ENCODE measurements at regions not wholly inside any gene's neighbourhood (a gene's known extent, or its start where the extent isn't known, plus 50 kb on each side); places are given as distances from the start of the nearest gene placed in this dataset.

DNA sequence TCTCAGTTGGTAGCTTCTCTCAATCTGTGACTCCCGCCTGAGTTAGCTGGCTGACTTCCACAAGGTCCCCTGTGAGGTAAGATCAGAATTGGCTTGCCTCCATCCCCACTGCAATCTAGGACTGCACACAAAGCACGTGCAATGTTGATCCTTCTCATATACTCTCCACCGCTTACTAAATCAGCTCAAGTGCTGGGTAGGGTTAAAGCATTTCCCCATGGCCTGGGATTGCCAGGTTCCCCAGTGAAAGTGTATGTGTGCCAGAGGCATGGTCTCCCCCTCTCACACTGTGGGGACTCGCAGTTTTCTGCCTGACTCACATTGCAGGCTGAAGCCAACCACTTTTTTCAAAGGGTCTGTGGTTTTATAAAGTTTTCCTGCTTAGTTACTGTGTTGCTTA lies 886.9 kb downstream of the FAM133A start:
- Mint-ChIP-seq H3K27ac (no peak overlapping the region), H3K4me1 (ENCODE audit: low read depth) (no peaks in the 10 kb centered on the region), H3K4me3 (ENCODE audit: low read depth) (no peak overlapping the region), H3K9me3 (ENCODE audit: low read depth) (peaks cover 25% of the 10 kb centered on the region), H3K27me3 (no peaks in the 10 kb centered on the region), H3K36me3 (ENCODE audit: insufficient read depth) (no peaks in the 10 kb centered on the region)
- TF ChIP-seq, protein P1, sequence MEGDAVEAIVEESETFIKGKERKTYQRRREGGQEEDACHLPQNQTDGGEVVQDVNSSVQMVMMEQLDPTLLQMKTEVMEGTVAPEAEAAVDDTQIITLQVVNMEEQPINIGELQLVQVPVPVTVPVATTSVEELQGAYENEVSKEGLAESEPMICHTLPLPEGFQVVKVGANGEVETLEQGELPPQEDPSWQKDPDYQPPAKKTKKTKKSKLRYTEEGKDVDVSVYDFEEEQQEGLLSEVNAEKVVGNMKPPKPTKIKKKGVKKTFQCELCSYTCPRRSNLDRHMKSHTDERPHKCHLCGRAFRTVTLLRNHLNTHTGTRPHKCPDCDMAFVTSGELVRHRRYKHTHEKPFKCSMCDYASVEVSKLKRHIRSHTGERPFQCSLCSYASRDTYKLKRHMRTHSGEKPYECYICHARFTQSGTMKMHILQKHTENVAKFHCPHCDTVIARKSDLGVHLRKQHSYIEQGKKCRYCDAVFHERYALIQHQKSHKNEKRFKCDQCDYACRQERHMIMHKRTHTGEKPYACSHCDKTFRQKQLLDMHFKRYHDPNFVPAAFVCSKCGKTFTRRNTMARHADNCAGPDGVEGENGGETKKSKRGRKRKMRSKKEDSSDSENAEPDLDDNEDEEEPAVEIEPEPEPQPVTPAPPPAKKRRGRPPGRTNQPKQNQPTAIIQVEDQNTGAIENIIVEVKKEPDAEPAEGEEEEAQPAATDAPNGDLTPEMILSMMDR (IDR thresholded peaks at IDR 0.05; ENCODE audit: unreplicated experiment): no peak
- no peak for DNase-seq (ENCODE audit: low spot score, unreplicated experiment)

DNA sequence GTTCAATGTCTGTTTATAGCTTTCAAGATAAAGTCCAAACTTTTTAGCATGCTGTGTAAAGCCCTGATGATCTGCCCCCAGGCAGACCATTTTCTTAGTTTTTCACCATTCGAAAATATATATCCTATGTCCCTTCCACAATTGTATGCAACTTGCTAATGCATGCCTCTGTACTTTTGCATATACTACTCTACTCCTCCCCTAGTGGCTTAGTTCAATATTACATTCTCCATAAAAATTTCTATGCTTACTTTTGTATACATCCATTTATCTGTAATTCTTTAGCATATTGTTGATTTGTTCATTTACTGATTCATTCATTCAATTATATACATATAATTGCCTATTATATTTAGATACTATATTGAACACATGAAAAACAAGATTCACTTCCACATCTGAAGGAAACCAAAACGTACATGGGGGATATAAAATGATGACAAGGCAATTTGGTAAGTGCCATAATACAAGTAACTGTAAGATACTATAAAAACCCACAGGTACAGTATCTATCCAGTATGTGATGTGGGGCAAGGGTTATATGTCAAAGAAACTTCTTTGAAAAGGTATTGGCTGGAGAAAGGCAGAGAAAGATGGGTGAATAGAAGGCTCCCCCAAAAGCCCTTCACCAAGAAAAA lies 902.5 kb downstream of the FAM133A start:
- TF ChIP-seq, protein P1 (IDR thresholded peaks at IDR 0.05; ENCODE audit: unreplicated experiment): peak; percentile 46
- Mint-ChIP-seq H3K9me3 (ENCODE audit: low read depth) (no peaks in the 10 kb centered on the region), H3K4me3 (ENCODE audit: low read depth) (no peak overlapping the region), H3K27ac (peak overlapping the region; percentile 37), H3K36me3 (ENCODE audit: insufficient read depth) (peaks cover under 1% of the 10 kb centered on the region), H3K4me1 (ENCODE audit: low read depth) (no peaks in the 10 kb centered on the region), H3K27me3 (no peaks in the 10 kb centered on the region)
- DNase-seq (ENCODE audit: low spot score, unreplicated experiment): no peak

DNA sequence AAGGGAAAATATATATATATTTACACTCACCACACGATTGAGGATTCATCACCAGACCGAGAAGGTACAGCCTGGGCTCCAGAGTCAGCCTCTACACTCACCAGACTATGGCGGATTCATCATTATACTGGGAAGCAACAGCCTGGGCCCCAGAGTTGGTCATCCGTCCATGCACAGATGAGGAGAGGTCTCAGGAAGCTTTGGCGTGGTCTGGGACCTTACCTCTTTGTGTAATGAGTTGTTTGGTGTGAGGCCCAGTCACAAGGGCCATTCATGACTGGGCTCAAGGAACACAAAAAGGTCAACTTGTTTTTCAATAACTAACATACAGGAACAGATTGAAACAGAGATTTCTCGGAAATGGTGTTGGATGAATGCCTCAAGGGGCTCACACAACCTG lies 926.1 kb downstream of the FAM133A start:
- TF ChIP-seq, protein P1 (IDR thresholded peaks at IDR 0.05; ENCODE audit: unreplicated experiment): no peak
- Mint-ChIP-seq H3K27ac (no peak overlapping the region), H3K4me3 (ENCODE audit: low read depth) (no peak overlapping the region), H3K27me3 (no peaks in the 10 kb centered on the region), H3K36me3 (ENCODE audit: insufficient read depth) (no peaks in the 10 kb centered on the region), H3K9me3 (ENCODE audit: low read depth) (no peaks in the 10 kb centered on the region), H3K4me1 (ENCODE audit: low read depth) (no peaks in the 10 kb centered on the region)
- DNase-seq (ENCODE audit: low spot score, unreplicated experiment): no peak

DNA sequence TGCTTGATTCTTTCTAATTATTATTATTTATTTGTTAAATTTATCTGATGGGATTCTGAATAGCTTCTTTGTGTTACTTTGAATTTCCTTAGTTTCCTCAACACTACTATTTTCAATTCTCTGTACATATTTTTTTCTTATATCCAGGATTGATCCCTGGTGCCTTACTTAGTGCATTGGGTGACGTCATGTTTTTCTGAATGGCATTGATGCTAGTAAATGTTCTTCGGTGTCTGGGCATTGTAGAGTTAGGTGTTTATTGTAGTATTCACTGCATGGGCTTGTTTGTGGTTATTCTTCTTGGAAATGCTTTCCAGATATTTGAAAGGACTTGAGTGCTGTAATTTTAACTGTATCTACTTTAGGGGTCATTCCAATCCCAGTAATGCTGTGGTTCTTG lies 938.1 kb downstream of the FAM133A start:
- Mint-ChIP-seq H3K9me3 (ENCODE audit: low read depth) (peaks cover 8% of the 10 kb centered on the region), H3K27ac (no peak overlapping the region), H3K36me3 (ENCODE audit: insufficient read depth) (no peaks in the 10 kb centered on the region), H3K27me3 (no peaks in the 10 kb centered on the region), H3K4me3 (ENCODE audit: low read depth) (no peak overlapping the region), H3K4me1 (ENCODE audit: low read depth) (no peaks in the 10 kb centered on the region)
- TF ChIP-seq, protein P1 (IDR thresholded peaks at IDR 0.05; ENCODE audit: unreplicated experiment): no peak
- no peak for DNase-seq (ENCODE audit: low spot score, unreplicated experiment)

DNA sequence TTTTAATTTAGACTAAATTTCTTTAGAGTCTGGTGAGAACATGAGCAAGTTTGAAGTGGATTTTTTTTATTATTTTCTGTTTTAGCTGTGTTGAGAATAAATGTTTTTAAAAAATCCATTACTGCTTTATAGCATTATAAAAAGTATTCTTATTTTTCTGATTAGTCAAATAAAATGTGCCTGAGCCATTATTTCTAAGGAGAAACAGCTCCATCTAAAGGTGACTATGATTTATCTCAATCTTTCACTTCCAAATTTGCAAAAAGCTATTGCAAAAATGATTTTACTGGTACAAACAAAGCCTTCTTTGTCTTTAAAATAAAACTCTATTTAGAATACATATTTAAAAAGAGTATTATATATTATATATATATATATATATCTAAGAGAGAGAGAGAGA lies 959.2 kb downstream of the FAM133A start:
- Mint-ChIP-seq H3K27me3 (no peaks in the 10 kb centered on the region), H3K4me1 (ENCODE audit: low read depth) (no peaks in the 10 kb centered on the region), H3K27ac (no peak overlapping the region), H3K36me3 (ENCODE audit: insufficient read depth) (peaks cover 13% of the 10 kb centered on the region), H3K4me3 (ENCODE audit: low read depth) (no peak overlapping the region), H3K9me3 (ENCODE audit: low read depth) (peaks cover 45% of the 10 kb centered on the region)
- TF ChIP-seq, protein P1 (IDR thresholded peaks at IDR 0.05; ENCODE audit: unreplicated experiment): peak; percentile 32
- no peak for DNase-seq (ENCODE audit: low spot score, unreplicated experiment)
